Prostate gland (tissue), 2 donors: ENCODE measurements at regions not wholly inside any gene's neighbourhood (a gene's known extent, or its start where the extent isn't known, plus 50 kb on each side); places are given as distances from the start of the nearest gene placed in this dataset.

Experiments
- POLR2A ChIP-seq: fragments of 450-650 bp; IDR thresholded peaks from one replicate; pipeline ENCODE4 v1.6.1; 2016; ENCODE audit warnings: antibody characterized with exemption, mild to moderate bottlenecking
- TF ChIP-seq, protein P1 (sequence below), 4 experiments: fragments of 200-600 bp in 2 of 4; fragments of 450-650 bp in 2 of 4; sonication (generic) in 2 of 4; IDR thresholded peaks; 1 replicate in 3 of 4; 2 replicates in 1 of 4; pipeline ENCODE4 v1.5.1; 2016 to 2019; ENCODE audit warnings: antibody characterized with exemption in 4 of 4, mild to moderate bottlenecking in 2 of 4, moderate library complexity in 2 of 4

DNA sequence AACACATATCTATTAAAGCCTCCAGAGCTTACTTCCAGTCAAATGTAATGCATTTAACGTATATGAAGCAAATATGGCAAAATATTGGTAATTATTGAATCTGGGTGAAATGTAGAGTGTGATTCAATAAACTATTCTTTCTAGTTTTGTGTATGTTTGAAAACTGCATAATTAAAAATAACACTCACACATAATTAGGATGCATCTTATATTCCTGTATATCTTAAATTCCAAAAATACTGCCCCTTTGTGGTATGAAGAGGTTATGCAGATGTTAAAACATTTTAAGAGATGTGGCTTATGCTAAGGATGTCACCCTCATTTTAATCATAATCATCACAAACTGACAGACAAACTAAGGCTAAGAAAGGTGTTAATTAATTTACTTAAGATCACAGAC lies 182.9 kb downstream of the COX18 start:
- no peak for TF ChIP-seq POLR2A
- TF ChIP-seq, protein P1, sequence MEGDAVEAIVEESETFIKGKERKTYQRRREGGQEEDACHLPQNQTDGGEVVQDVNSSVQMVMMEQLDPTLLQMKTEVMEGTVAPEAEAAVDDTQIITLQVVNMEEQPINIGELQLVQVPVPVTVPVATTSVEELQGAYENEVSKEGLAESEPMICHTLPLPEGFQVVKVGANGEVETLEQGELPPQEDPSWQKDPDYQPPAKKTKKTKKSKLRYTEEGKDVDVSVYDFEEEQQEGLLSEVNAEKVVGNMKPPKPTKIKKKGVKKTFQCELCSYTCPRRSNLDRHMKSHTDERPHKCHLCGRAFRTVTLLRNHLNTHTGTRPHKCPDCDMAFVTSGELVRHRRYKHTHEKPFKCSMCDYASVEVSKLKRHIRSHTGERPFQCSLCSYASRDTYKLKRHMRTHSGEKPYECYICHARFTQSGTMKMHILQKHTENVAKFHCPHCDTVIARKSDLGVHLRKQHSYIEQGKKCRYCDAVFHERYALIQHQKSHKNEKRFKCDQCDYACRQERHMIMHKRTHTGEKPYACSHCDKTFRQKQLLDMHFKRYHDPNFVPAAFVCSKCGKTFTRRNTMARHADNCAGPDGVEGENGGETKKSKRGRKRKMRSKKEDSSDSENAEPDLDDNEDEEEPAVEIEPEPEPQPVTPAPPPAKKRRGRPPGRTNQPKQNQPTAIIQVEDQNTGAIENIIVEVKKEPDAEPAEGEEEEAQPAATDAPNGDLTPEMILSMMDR (IDR thresholded peaks at IDR 0.05), result no peak
